ENCODE measurements at regions not wholly inside any gene's neighbourhood (a gene's known extent, or its start where the extent isn't known, plus 50 kb on each side); places are given as distances from the start of the nearest gene placed in this dataset.

- intact Hi-C loops (cut with micrococcal nuclease), result no loop called here
- ChIA-PET POLR2A (no interaction called here), CTCF (no interaction called here)
- H3K27ac Mint-ChIP-seq (ENCODE audit: low read depth, unreplicated experiment), result no peak overlapping the region
- no peaks in the 10 kb centered on the region for H3K36me3 Mint-ChIP-seq (ENCODE audit: insufficient read depth, unreplicated experiment)
- TF ChIP-seq CTCF (IDR thresholded peaks at IDR 0.05; ENCODE audit: unreplicated experiment), result no peak
- H3K4me1 Mint-ChIP-seq (ENCODE audit: insufficient read depth, unreplicated experiment), result no peaks in the 10 kb centered on the region
- peaks cover 3% of the 10 kb centered on the region for H3K9me3 Mint-ChIP-seq (ENCODE audit: unreplicated experiment)
- H3K4me3 Mint-ChIP-seq (ENCODE audit: unreplicated experiment), result no peak overlapping the region
- no peaks in the 10 kb centered on the region for H3K27me3 Mint-ChIP-seq (ENCODE audit: insufficient read depth, unreplicated experiment)
- no TSS peak for BruUV-seq (replicated peaks)
- no peak for DNase-seq (ENCODE audit: unreplicated experiment)
Observed at GRCh38 chr2:49598231-49598630, 443.9 kb upstream of the FSHR start.

- no peaks in the 10 kb centered on the region for H3K27me3 Mint-ChIP-seq (ENCODE audit: insufficient read depth, unreplicated experiment)
- no peak overlapping the region for H3K27ac Mint-ChIP-seq (ENCODE audit: low read depth, unreplicated experiment)
- peaks cover 2% of the 10 kb centered on the region for H3K9me3 Mint-ChIP-seq (ENCODE audit: unreplicated experiment)
- H3K4me3 Mint-ChIP-seq (ENCODE audit: unreplicated experiment), result no peak overlapping the region
- ChIA-PET CTCF (interaction anchor here (0.5 to 1.8 kb wide), 7 partner anchors 18 to 887 kb away, joined by 3 to 7 read pairs (median 3); no protein-coding TSS in a partner anchor), POLR2A (no interaction called here)
- BruUV-seq (replicated peaks), result no TSS peak
- intact Hi-C loops (cut with micrococcal nuclease), result no loop called here
- H3K36me3 Mint-ChIP-seq (ENCODE audit: insufficient read depth, unreplicated experiment), result no peaks in the 10 kb centered on the region
- TF ChIP-seq CTCF (IDR thresholded peaks at IDR 0.05; ENCODE audit: unreplicated experiment), result no peak
- H3K4me1 Mint-ChIP-seq (ENCODE audit: insufficient read depth, unreplicated experiment), result no peaks in the 10 kb centered on the region
- no peak for DNase-seq (ENCODE audit: unreplicated experiment)
Observed at GRCh38 chr2:49585921-49586320, 431.6 kb upstream of the FSHR start.

GRCh38 chr2:49582946-49583345 lies 428.6 kb upstream of the FSHR start:
- H3K36me3 Mint-ChIP-seq (ENCODE audit: insufficient read depth, unreplicated experiment), result no peaks in the 10 kb centered on the region

GRCh38 chr2:49577041-49577440 lies 422.7 kb upstream of the FSHR start:
- H3K27me3 Mint-ChIP-seq (ENCODE audit: insufficient read depth, unreplicated experiment), result no peaks in the 10 kb centered on the region
- no peak for TF ChIP-seq CTCF (IDR thresholded peaks at IDR 0.05; ENCODE audit: unreplicated experiment)
- H3K4me1 Mint-ChIP-seq (ENCODE audit: insufficient read depth, unreplicated experiment), result no peaks in the 10 kb centered on the region
- peaks cover 36% of the 10 kb centered on the region for H3K9me3 Mint-ChIP-seq (ENCODE audit: unreplicated experiment)
- no peak overlapping the region for H3K4me3 Mint-ChIP-seq (ENCODE audit: unreplicated experiment)
- no TSS peak for BruUV-seq (replicated peaks)
- no peak for DNase-seq (ENCODE audit: unreplicated experiment)
- no peak overlapping the region for H3K27ac Mint-ChIP-seq (ENCODE audit: low read depth, unreplicated experiment)
- H3K36me3 Mint-ChIP-seq (ENCODE audit: insufficient read depth, unreplicated experiment), result no peaks in the 10 kb centered on the region
- intact Hi-C loops (cut with micrococcal nuclease), result no loop called here
- ChIA-PET POLR2A (no interaction called here), CTCF (no interaction called here)

More at GRCh38 chr2:49582946-49583345, 428.6 kb upstream of the FSHR start:
- H3K27me3 Mint-ChIP-seq (ENCODE audit: insufficient read depth, unreplicated experiment), result no peaks in the 10 kb centered on the region
- ChIA-PET POLR2A (no interaction called here), CTCF (interaction anchor here (1.5 kb wide), 1 partner anchor 15 kb away, joined by 3 read pairs; no protein-coding TSS in a partner anchor)
- no peak overlapping the region for H3K4me3 Mint-ChIP-seq (ENCODE audit: unreplicated experiment)
- intact Hi-C loops (cut with micrococcal nuclease), result no loop called here
- no peak for TF ChIP-seq CTCF (IDR thresholded peaks at IDR 0.05; ENCODE audit: unreplicated experiment)
- no peak for DNase-seq (ENCODE audit: unreplicated experiment)
- H3K9me3 Mint-ChIP-seq (ENCODE audit: unreplicated experiment), result peaks cover 7% of the 10 kb centered on the region
- H3K27ac Mint-ChIP-seq (ENCODE audit: low read depth, unreplicated experiment), result no peak overlapping the region
- BruUV-seq (replicated peaks), result no TSS peak
- H3K4me1 Mint-ChIP-seq (ENCODE audit: insufficient read depth, unreplicated experiment), result no peaks in the 10 kb centered on the region
